SK-N-SH (cell line): ENCODE measurements at regions not wholly inside any gene's neighbourhood (a gene's known extent, or its start where the extent isn't known, plus 50 kb on each side); places are given as distances from the start of the nearest gene placed in this dataset.

Experiments
- EP300 ChIP-seq, 2 experiments: IDR thresholded peaks; 2 replicates each; pipeline versions ENCODE4 v1.4.0 to v1.6.1; 2012; ENCODE audit warnings: borderline replicate concordance in 1 of 2, low read depth in 1 of 2, low read length in 1 of 2
- FOSL2 ChIP-seq: IDR thresholded peaks from 2 replicates; pipeline ENCODE4 v1.4.0; 2012; ENCODE audit warnings: low read depth, mild to moderate bottlenecking, moderate library complexity, borderline replicate concordance
- GABPA ChIP-seq: IDR thresholded peaks from 2 replicates; pipeline ENCODE4 v1.4.0; 2012; ENCODE audit warnings: low read depth, mild to moderate bottlenecking
- JUND ChIP-seq: IDR thresholded peaks from 2 replicates; pipeline ENCODE4 v1.4.0; 2012
- NRF1 ChIP-seq: IDR thresholded peaks from 2 replicates; pipeline ENCODE4 v1.6.1; 2012; ENCODE audit warnings: low read depth, mild to moderate bottlenecking, low read length
- POLR2AphosphoS5 ChIP-seq: IDR thresholded peaks from 2 replicates; pipeline ENCODE4 v1.6.1; 2012; ENCODE audit warnings: low read depth, low read length
- RAD21 ChIP-seq: IDR thresholded peaks from 2 replicates; pipeline ENCODE4 v1.6.1; 2012; ENCODE audit warnings: mild to moderate bottlenecking, low read length
- SIN3A ChIP-seq: IDR thresholded peaks from 2 replicates; pipeline ENCODE4 v1.6.1; 2012; ENCODE audit warnings: low read depth, mild to moderate bottlenecking, low read length, moderate library complexity, borderline replicate concordance
- TF ChIP-seq, protein P1 (sequence below): fragments of 200-600 bp; sonication (generic); IDR thresholded peaks from 2 replicates; pipeline ENCODE4 v1.6.1; 2017; ENCODE audit warnings: antibody characterized with exemption, mild to moderate bottlenecking, moderate library complexity
- TF ChIP-seq, protein P2 (sequence below): fragments of 150-350 bp; IDR thresholded peaks from 2 replicates; pipeline ENCODE4 v1.6.1; 2017; ENCODE audit warnings: antibody characterized with exemption, low read length, low read depth, borderline replicate concordance
- TF ChIP-seq, protein P3 (sequence below): IDR thresholded peaks from 2 replicates; pipeline ENCODE4 v1.6.1; 2012; ENCODE audit warnings: mild to moderate bottlenecking, low read depth, low read length, moderate library complexity
- TF ChIP-seq, protein P4 (sequence below): IDR thresholded peaks from 2 replicates; pipeline ENCODE4; 2012
- TF ChIP-seq, protein P5 (sequence below): IDR thresholded peaks from 2 replicates; pipeline ENCODE4 v1.4.0; 2012; ENCODE audit warnings: low read depth

DNA sequence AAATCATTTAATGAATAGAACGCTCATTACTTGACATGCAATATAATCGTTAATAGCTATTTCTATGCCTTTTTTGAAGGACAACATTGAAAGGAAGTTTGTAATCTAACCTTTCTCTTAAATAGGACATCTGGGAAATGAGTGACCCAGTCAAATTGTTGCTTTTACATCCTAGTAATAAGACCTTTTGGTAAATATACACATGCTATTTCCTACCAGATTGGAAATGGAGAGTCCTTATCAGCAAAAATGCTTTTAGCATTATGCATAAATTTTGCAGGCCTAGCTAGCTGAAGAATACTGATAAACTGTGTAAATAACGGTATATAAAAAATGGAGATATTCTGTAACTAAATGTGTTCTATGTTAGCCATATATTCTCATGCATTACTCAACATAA, 567.3 kb upstream of the DSEL start:
- TF ChIP-seq POLR2AphosphoS5 (no peak), SIN3A (no peak), RAD21 (no peak), GABPA (no peak), EP300 (IDR thresholded peaks at IDR 0.05; ENCODE audit: borderline replicate concordance in 1 of 2, low read depth in 1 of 2, low read length in 1 of 2) (no peak), NRF1 (no peak), FOSL2 (no peak), JUND (no peak)
- TF ChIP-seq, protein P1, sequence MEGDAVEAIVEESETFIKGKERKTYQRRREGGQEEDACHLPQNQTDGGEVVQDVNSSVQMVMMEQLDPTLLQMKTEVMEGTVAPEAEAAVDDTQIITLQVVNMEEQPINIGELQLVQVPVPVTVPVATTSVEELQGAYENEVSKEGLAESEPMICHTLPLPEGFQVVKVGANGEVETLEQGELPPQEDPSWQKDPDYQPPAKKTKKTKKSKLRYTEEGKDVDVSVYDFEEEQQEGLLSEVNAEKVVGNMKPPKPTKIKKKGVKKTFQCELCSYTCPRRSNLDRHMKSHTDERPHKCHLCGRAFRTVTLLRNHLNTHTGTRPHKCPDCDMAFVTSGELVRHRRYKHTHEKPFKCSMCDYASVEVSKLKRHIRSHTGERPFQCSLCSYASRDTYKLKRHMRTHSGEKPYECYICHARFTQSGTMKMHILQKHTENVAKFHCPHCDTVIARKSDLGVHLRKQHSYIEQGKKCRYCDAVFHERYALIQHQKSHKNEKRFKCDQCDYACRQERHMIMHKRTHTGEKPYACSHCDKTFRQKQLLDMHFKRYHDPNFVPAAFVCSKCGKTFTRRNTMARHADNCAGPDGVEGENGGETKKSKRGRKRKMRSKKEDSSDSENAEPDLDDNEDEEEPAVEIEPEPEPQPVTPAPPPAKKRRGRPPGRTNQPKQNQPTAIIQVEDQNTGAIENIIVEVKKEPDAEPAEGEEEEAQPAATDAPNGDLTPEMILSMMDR: no peak
- TF ChIP-seq, protein P2, sequence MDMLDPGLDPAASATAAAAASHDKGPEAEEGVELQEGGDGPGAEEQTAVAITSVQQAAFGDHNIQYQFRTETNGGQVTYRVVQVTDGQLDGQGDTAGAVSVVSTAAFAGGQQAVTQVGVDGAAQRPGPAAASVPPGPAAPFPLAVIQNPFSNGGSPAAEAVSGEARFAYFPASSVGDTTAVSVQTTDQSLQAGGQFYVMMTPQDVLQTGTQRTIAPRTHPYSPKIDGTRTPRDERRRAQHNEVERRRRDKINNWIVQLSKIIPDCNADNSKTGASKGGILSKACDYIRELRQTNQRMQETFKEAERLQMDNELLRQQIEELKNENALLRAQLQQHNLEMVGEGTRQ: no peak
- TF ChIP-seq, protein P3, sequence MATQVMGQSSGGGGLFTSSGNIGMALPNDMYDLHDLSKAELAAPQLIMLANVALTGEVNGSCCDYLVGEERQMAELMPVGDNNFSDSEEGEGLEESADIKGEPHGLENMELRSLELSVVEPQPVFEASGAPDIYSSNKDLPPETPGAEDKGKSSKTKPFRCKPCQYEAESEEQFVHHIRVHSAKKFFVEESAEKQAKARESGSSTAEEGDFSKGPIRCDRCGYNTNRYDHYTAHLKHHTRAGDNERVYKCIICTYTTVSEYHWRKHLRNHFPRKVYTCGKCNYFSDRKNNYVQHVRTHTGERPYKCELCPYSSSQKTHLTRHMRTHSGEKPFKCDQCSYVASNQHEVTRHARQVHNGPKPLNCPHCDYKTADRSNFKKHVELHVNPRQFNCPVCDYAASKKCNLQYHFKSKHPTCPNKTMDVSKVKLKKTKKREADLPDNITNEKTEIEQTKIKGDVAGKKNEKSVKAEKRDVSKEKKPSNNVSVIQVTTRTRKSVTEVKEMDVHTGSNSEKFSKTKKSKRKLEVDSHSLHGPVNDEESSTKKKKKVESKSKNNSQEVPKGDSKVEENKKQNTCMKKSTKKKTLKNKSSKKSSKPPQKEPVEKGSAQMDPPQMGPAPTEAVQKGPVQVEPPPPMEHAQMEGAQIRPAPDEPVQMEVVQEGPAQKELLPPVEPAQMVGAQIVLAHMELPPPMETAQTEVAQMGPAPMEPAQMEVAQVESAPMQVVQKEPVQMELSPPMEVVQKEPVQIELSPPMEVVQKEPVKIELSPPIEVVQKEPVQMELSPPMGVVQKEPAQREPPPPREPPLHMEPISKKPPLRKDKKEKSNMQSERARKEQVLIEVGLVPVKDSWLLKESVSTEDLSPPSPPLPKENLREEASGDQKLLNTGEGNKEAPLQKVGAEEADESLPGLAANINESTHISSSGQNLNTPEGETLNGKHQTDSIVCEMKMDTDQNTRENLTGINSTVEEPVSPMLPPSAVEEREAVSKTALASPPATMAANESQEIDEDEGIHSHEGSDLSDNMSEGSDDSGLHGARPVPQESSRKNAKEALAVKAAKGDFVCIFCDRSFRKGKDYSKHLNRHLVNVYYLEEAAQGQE: no peak
- TF ChIP-seq, protein P4, sequence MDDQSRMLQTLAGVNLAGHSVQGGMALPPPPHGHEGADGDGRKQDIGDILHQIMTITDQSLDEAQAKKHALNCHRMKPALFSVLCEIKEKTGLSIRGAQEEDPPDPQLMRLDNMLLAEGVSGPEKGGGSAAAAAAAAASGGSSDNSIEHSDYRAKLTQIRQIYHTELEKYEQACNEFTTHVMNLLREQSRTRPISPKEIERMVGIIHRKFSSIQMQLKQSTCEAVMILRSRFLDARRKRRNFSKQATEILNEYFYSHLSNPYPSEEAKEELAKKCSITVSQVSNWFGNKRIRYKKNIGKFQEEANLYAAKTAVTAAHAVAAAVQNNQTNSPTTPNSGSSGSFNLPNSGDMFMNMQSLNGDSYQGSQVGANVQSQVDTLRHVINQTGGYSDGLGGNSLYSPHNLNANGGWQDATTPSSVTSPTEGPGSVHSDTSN: no peak
- TF ChIP-seq, protein P5, sequence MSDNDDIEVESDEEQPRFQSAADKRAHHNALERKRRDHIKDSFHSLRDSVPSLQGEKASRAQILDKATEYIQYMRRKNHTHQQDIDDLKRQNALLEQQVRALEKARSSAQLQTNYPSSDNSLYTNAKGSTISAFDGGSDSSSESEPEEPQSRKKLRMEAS: no peak
